LNCaP clone FGC (cell line): ENCODE measurements at regions not wholly inside any gene's neighbourhood (a gene's known extent, or its start where the extent isn't known, plus 50 kb on each side); places are given as distances from the start of the nearest gene placed in this dataset.

Experiments
- DNase-seq: peaks from one replicate; pipeline ENCODE4 v3.0.0-alpha.2; 2011; ENCODE audit warnings: low read depth
- H3K4me3 ChIP-seq: 2 replicates; pipeline ENCODE4 v1.5.1; 2011; ENCODE audit warnings: mild to moderate bottlenecking, low read depth, low read length, control low read depth
- CTCF ChIP-seq: IDR thresholded peaks from 2 replicates; pipeline ENCODE4 v1.5.1; 2012; ENCODE audit warnings: mild to moderate bottlenecking; ENCODE audit not compliant: control insufficient read depth, insufficient read depth; ENCODE audit errors: extremely low read depth

- no peak for DNase-seq
- TF ChIP-seq CTCF = no peak
- no peak overlapping the region for H3K4me3 ChIP-seq
Observed at GRCh38 chr4:125140966-125141495, 173.7 kb upstream of the FAT4 start.

GRCh38 chr4:125135652-125136051 is 179.1 kb upstream of the FAT4 start:
- no peak for TF ChIP-seq CTCF
- H3K4me3 ChIP-seq = no peak overlapping the region
- no peak for DNase-seq

GRCh38 chr4:125132729-125133128 is 182.0 kb upstream of the FAT4 start:
- H3K4me3 ChIP-seq = no peak overlapping the region
- DNase-seq = no peak
- no peak for TF ChIP-seq CTCF

GRCh38 chr4:125131891-125132680 is 182.7 kb upstream of the FAT4 start:
- TF ChIP-seq CTCF = no peak
- H3K4me3 ChIP-seq = no peak overlapping the region
- no peak for DNase-seq

GRCh38 chr4:125125276-125125675 is 189.5 kb upstream of the FAT4 start:
- DNase-seq = no peak
- no peak for TF ChIP-seq CTCF
- no peak overlapping the region for H3K4me3 ChIP-seq

GRCh38 chr4:125123570-125124109 is 191.1 kb upstream of the FAT4 start:
- no peak for TF ChIP-seq CTCF
- DNase-seq = no peak
- no peak overlapping the region for H3K4me3 ChIP-seq
